Esophagus muscularis mucosa (tissue), 4 donors: ENCODE measurements at regions not wholly inside any gene's neighbourhood (a gene's known extent, or its start where the extent isn't known, plus 50 kb on each side); places are given as distances from the start of the nearest gene placed in this dataset.

Source experiments
- CTCF ChIP-seq, 3 experiments: fragments of 200-600 bp in 2 of 3; fragments of 450-650 bp in 1 of 3; sonication (generic) in 2 of 3; IDR thresholded peaks; one replicate each; pipeline ENCODE4 v1.5.1; 2017 to 2019; ENCODE audit warnings: antibody characterized with exemption in 3 of 3, mild to moderate bottlenecking in 2 of 3, moderate library complexity in 1 of 3
- EP300 ChIP-seq: sonication (generic); formaldehyde crosslinking; IDR thresholded peaks from one replicate; pipeline ENCODE4 v1.6.1; 2017; ENCODE audit warnings: antibody characterized with exemption
- POLR2A ChIP-seq: fragments of 450-650 bp; IDR thresholded peaks from one replicate; pipeline ENCODE4 v1.6.1; 2017; ENCODE audit warnings: antibody characterized with exemption, moderate library complexity, mild to moderate bottlenecking, low read depth

GRCh38 chr17:72215490-72215889 is 94.7 kb downstream of the SOX9 start:
- TF ChIP-seq CTCF (IDR thresholded peaks at IDR 0.05) (no peak), POLR2A (no peak), EP300 (no peak)
